HG02938 (cell line): ENCODE measurements at regions not wholly inside any gene's neighbourhood (a gene's known extent, or its start where the extent isn't known, plus 50 kb on each side); places are given as distances from the start of the nearest gene placed in this dataset.
"Not testable (repeated sequence)": the region's sequence is repeated elsewhere in the genome, so short reads cannot be mapped to it uniquely, and the experiment has no call there.

Experiments used
- ATAC-seq: cut with Tn5 transposase; IDR thresholded peaks from one replicate; pipeline ENCODE4 v1.9.1; 2021; ENCODE audit warnings: mild to moderate bottlenecking, moderate library complexity; ENCODE audit not compliant: unreplicated experiment

GRCh38 chr12:124707316-124707715 lies 139.9 kb upstream of the NCOR2 start:
- ATAC-seq = no peak

- ATAC-seq = no peak
Measured at GRCh38 chr12:124706363-124706762, 139.0 kb upstream of the NCOR2 start.

- ATAC-seq = no peak
Measured at GRCh38 chr12:124705545-124706138, 138.2 kb upstream of the NCOR2 start.

GRCh38 chr12:124704619-124705018 lies 137.2 kb upstream of the NCOR2 start:
- ATAC-seq = no peak

GRCh38 chr12:124703856-124704255 lies 136.4 kb upstream of the NCOR2 start:
- no peak for ATAC-seq

GRCh38 chr12:124702736-124703135 lies 135.3 kb upstream of the NCOR2 start:
- ATAC-seq = no peak

GRCh38 chr12:124700810-124701592 lies 133.6 kb upstream of the NCOR2 start:
- ATAC-seq = no peak

GRCh38 chr12:124699909-124700308 lies 132.5 kb upstream of the NCOR2 start:
- ATAC-seq = no peak

- ATAC-seq = no peak
Measured at GRCh38 chr12:124698998-124699305, 131.5 kb upstream of the NCOR2 start.

- no peak for ATAC-seq
Measured at GRCh38 chr12:124698211-124698997, 131.0 kb upstream of the NCOR2 start.

GRCh38 chr12:124697722-124698121 lies 130.3 kb upstream of the NCOR2 start:
- ATAC-seq = not testable (repeated sequence)

- ATAC-seq = no peak
Measured at GRCh38 chr12:124696693-124697476, 129.5 kb upstream of the NCOR2 start.

- no peak for ATAC-seq
Measured at GRCh38 chr12:124695861-124696260, 128.4 kb upstream of the NCOR2 start.

- no peak for ATAC-seq
Measured at GRCh38 chr12:124694846-124695497, 127.6 kb upstream of the NCOR2 start.

GRCh38 chr12:124694250-124694649 lies 126.8 kb upstream of the NCOR2 start:
- no peak for ATAC-seq

GRCh38 chr12:124693111-124693723 lies 125.8 kb upstream of the NCOR2 start:
- ATAC-seq = no peak

- ATAC-seq = no peak
Measured at GRCh38 chr12:124692443-124692842, 125.0 kb upstream of the NCOR2 start.

- ATAC-seq = no peak
Measured at GRCh38 chr12:124691429-124691828, 124.0 kb upstream of the NCOR2 start.

- no peak for ATAC-seq
Measured at GRCh38 chr12:124689631-124690030, 122.2 kb upstream of the NCOR2 start.

GRCh38 chr12:124688356-124688992 lies 121.1 kb upstream of the NCOR2 start:
- no peak for ATAC-seq
